HepG2 (cell line): ENCODE measurements at regions not wholly inside any gene's neighbourhood (a gene's known extent, or its start where the extent isn't known, plus 50 kb on each side); places are given as distances from the start of the nearest gene placed in this dataset.

Experiments
- ATAC-seq: fragments of 200-7000 bp; cut with Tn5 transposase; 3 replicates; pipeline ENCODE4 v1.9.1; 2020; ENCODE audit warnings: mild to moderate bottlenecking, moderate library complexity
- BruUV-seq: library from RNA; stranded (reverse); fragments of 400-500 nt; replicated peaks from 2 replicates; lab custom pipeline; 2021; lab: Mats Ljungman, UMichigan
- CTCF ChIA-PET: fragments of 300-600 bp; formaldehyde crosslinking; extraction: SDS; loops from one replicate; lab custom pipeline; 2021; ENCODE audit warnings: low total read pairs, inconsistent platforms, low intra/inter-chr PET ratio; lab: Yijun Ruan, JAX
- POLR2A ChIA-PET: fragments of 350-600 bp; sonication (Branson Sonifier 250); formaldehyde crosslinking; loops from one replicate; lab custom pipeline; 2020; ENCODE audit warnings: antibody characterized with exemption, inconsistent platforms; lab: Yijun Ruan, JAX
- DNase-seq: peaks from one replicate; pipeline ENCODE4 v3.0.0-alpha.2; 2015; ENCODE audit warnings: low spot score
- FAIRE-seq: peaks from 3 replicates; lab custom pipeline; 2011; peaks lifted over from hg19 to GRCh38; lab: Jason Lieb, UNC
- H2AFZ ChIP-seq: one replicate; pipeline ENCODE4 v1.6.1; 2011; ENCODE audit warnings: low read length, inconsistent platforms
- H3K27ac ChIP-seq: fragments of 300-600 bp; 3 replicates; pipeline ENCODE4 v1.8.0; 2011; ENCODE audit warnings: mixed run types, mild to moderate bottlenecking, mixed read lengths, low read length, inconsistent platforms; ENCODE audit not compliant: insufficient read depth; ENCODE audit errors: extremely low read length
- H3K27me3 ChIP-seq, 2 experiments: fragments of 200-600 bp in 1 of 2; 2 replicates in 1 of 2; 3 replicates in 1 of 2; pipeline versions ENCODE4 v1.6.0 to v1.8.0; 2011; ENCODE audit warnings: low read length in 2 of 2, mild to moderate bottlenecking in 2 of 2, moderate library complexity in 2 of 2, inconsistent platforms in 1 of 2; ENCODE audit not compliant: insufficient read depth in 2 of 2, control insufficient read depth in 1 of 2
- H3K36me3 ChIP-seq, 2 experiments: fragments of 200-600 bp in 1 of 2; replicated peaks in 1 of 2; 2 replicates in 1 of 2; 3 replicates in 1 of 2; pipeline versions ENCODE4 v1.5.1 to v1.8.0; 2011; ENCODE audit warnings: low read length in 2 of 2, inconsistent platforms in 1 of 2; ENCODE audit not compliant: insufficient read depth in 2 of 2, control insufficient read depth in 1 of 2
- H3K4me1 ChIP-seq: 2 replicates; pipeline ENCODE4 v1.5.1; 2012; ENCODE audit warnings: low read length, inconsistent platforms; ENCODE audit not compliant: insufficient read depth
- H3K4me2 ChIP-seq: 2 replicates; pipeline ENCODE4 v1.6.0; 2011; ENCODE audit warnings: low read depth, low read length, inconsistent platforms
- H3K4me3 ChIP-seq, 3 experiments: fragments of 200-600 bp in 1 of 3; sonication (generic), shearing (Covaris generic) in 1 of 3; replicated peaks in 1 of 3; 2 replicates each; pipeline ENCODE4 v1.5.1; 2011 to 2016; ENCODE audit warnings: low read length in 3 of 3, inconsistent platforms in 2 of 3, low read depth in 2 of 3, mild to moderate bottlenecking in 2 of 3, control low read depth in 1 of 3, mixed read lengths in 1 of 3; ENCODE audit not compliant: insufficient read depth in 1 of 3
- H3K79me2 ChIP-seq: one replicate; pipeline ENCODE4 v1.6.1; 2011; ENCODE audit warnings: low read length, inconsistent platforms; ENCODE audit not compliant: insufficient read depth
- H3K9ac ChIP-seq: 2 replicates; pipeline ENCODE4 v1.6.0; 2011; ENCODE audit warnings: mild to moderate bottlenecking, low read depth, low read length, inconsistent platforms; ENCODE audit not compliant: insufficient read depth
- H3K9me3 ChIP-seq: 2 replicates; pipeline ENCODE4 v1.5.1; 2012; ENCODE audit warnings: mild to moderate bottlenecking, low read length
- H4K20me1 ChIP-seq: 2 replicates; pipeline ENCODE4 v1.6.0; 2011; ENCODE audit warnings: inconsistent platforms, mild to moderate bottlenecking, low read length, moderate library complexity; ENCODE audit not compliant: insufficient read depth
- FIP1L1 ChIP-seq: fragments of 200-400 bp; formaldehyde crosslinking; IDR thresholded peaks from 2 replicates; pipeline ENCODE4 v1.6.1; 2018; ENCODE audit warnings: low read depth, mild to moderate bottlenecking, low read length, moderate library complexity, borderline replicate concordance; ENCODE audit not compliant: insufficient read depth
- NCOR1 ChIP-seq: fragments of 200-600 bp; sonication (generic); IDR thresholded peaks from 2 replicates; pipeline ENCODE4 v1.7.0; 2017; ENCODE audit warnings: antibody characterized with exemption, low read length, borderline replicate concordance
- NFE2L2 ChIP-seq: fragments of 150-350 bp; IDR thresholded peaks from 2 replicates; pipeline ENCODE4 v1.6.1; 2014; ENCODE audit warnings: low read length
- PAF1 ChIP-seq: IDR thresholded peaks from 2 replicates; pipeline ENCODE4 v1.6.1; 2016; ENCODE audit warnings: missing genetic modification reagents, missing compliant biosample characterization
- ZBTB7B ChIP-seq: sonication (generic); formaldehyde crosslinking; IDR thresholded peaks from 2 replicates; pipeline ENCODE4 v1.4.0; 2020; ENCODE audit warnings: missing genetic modification reagents
- ZFY ChIP-seq: sonication (generic); formaldehyde crosslinking; IDR thresholded peaks from 2 replicates; pipeline ENCODE4 v1.4.0; 2020; ENCODE audit warnings: missing genetic modification reagents
- ZNF614 ChIP-seq: IDR thresholded peaks from 2 replicates; pipeline ENCODE4 v1.6.1; 2018; ENCODE audit warnings: missing biosample characterization, missing genetic modification reagents, inconsistent platforms, borderline replicate concordance
- ZNF773 ChIP-seq: sonication (generic); formaldehyde crosslinking; IDR thresholded peaks from 2 replicates; pipeline ENCODE4 v1.4.0; 2020; ENCODE audit warnings: missing genetic modification reagents, borderline replicate concordance
- WGBS: methylation state at CpG from one replicate; pipeline ENCODE4 v1.1.6; 2017; ENCODE audit warnings: low lambda C conversion rate; 5-methylcytosine and 5-hydroxymethylcytosine counted together
- in situ Hi-C: cut with HindIII; loops from 2 replicates; pipeline ENCODE4 v1.10.0; 2017; ENCODE audit warnings: low pct_unique_long_range_greater_than_20kb; ENCODE audit not compliant: extremely low pct_ligation_motif_present
- intact Hi-C: fragments of 100-400 bp; cut with micrococcal nuclease; formaldehyde crosslinking; loops from one replicate; pipeline ENCODE4 v1.10.0; 2022; ENCODE audit not compliant: unreplicated experiment
- TF ChIP-seq, protein P1 (sequence below): sonication (generic); formaldehyde crosslinking; IDR thresholded peaks from 2 replicates; pipeline ENCODE4 v1.4.0; 2020; ENCODE audit warnings: missing genetic modification reagents
- TF ChIP-seq, protein P2 (sequence below): sonication (generic); formaldehyde crosslinking; IDR thresholded peaks from 2 replicates; pipeline ENCODE4 v1.4.0; 2020; ENCODE audit warnings: missing genetic modification reagents
- TF ChIP-seq, protein P3 (sequence below): IDR thresholded peaks from 2 replicates; pipeline ENCODE4 v1.6.1; 2018; ENCODE audit warnings: missing genetic modification reagents
- TF ChIP-seq, protein P4 (sequence below): sonication (generic); formaldehyde crosslinking; IDR thresholded peaks from 2 replicates; pipeline ENCODE4 v1.9.0; 2021; ENCODE audit warnings: missing genetic modification reagents, borderline replicate concordance

- TF ChIP-seq, protein P1, sequence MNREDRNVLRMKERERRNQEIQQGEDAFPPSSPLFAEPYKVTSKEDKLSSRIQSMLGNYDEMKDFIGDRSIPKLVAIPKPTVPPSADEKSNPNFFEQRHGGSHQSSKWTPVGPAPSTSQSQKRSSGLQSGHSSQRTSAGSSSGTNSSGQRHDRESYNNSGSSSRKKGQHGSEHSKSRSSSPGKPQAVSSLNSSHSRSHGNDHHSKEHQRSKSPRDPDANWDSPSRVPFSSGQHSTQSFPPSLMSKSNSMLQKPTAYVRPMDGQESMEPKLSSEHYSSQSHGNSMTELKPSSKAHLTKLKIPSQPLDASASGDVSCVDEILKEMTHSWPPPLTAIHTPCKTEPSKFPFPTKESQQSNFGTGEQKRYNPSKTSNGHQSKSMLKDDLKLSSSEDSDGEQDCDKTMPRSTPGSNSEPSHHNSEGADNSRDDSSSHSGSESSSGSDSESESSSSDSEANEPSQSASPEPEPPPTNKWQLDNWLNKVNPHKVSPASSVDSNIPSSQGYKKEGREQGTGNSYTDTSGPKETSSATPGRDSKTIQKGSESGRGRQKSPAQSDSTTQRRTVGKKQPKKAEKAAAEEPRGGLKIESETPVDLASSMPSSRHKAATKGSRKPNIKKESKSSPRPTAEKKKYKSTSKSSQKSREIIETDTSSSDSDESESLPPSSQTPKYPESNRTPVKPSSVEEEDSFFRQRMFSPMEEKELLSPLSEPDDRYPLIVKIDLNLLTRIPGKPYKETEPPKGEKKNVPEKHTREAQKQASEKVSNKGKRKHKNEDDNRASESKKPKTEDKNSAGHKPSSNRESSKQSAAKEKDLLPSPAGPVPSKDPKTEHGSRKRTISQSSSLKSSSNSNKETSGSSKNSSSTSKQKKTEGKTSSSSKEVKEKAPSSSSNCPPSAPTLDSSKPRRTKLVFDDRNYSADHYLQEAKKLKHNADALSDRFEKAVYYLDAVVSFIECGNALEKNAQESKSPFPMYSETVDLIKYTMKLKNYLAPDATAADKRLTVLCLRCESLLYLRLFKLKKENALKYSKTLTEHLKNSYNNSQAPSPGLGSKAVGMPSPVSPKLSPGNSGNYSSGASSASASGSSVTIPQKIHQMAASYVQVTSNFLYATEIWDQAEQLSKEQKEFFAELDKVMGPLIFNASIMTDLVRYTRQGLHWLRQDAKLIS: no peak
- no peak for TF ChIP-seq NCOR1
- TF ChIP-seq, protein P2, sequence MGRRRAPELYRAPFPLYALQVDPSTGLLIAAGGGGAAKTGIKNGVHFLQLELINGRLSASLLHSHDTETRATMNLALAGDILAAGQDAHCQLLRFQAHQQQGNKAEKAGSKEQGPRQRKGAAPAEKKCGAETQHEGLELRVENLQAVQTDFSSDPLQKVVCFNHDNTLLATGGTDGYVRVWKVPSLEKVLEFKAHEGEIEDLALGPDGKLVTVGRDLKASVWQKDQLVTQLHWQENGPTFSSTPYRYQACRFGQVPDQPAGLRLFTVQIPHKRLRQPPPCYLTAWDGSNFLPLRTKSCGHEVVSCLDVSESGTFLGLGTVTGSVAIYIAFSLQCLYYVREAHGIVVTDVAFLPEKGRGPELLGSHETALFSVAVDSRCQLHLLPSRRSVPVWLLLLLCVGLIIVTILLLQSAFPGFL (CRISPR knock-in tag): no peak
- no peak for TF ChIP-seq FIP1L1
- TF ChIP-seq, protein P3, sequence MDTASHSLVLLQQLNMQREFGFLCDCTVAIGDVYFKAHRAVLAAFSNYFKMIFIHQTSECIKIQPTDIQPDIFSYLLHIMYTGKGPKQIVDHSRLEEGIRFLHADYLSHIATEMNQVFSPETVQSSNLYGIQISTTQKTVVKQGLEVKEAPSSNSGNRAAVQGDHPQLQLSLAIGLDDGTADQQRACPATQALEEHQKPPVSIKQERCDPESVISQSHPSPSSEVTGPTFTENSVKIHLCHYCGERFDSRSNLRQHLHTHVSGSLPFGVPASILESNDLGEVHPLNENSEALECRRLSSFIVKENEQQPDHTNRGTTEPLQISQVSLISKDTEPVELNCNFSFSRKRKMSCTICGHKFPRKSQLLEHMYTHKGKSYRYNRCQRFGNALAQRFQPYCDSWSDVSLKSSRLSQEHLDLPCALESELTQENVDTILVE (CRISPR knock-in tag): no peak
Measured at GRCh38 chr6:19643713-19644112, 193.5 kb upstream of the ID4 start (continued).

DNA sequence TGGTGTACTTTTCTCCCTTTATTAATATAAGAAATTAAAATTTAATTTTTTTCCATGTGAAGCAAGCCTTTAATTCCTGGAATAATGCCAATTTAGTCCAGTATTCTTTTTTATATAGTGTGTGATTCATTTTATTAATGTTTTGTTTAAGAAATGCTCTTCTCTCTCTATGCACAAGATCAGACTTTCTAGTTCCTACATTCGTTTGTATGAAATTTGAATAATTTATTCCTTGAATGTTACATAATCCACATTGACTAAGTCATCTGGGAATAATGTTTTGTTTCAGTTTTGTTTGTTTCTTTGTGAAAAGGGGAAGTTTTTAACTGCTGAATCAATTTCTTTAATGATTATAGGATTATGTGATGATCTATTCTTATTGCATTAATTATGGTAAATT, 181.4 kb upstream of the ID4 start:
- Histone ChIP-seq H4K20me1 (no peaks in the 10 kb centered on the region), H3K79me2 (no peaks in the 10 kb centered on the region), H3K36me3 (no peaks in the 10 kb centered on the region), H3K27ac (no peak overlapping the region), H3K4me3 (no peak overlapping the region; a peak in 1 of 6 replicates), H3K4me2 (no peak overlapping the region), H2AFZ (no peak overlapping the region), H3K4me1 (no peaks in the 10 kb centered on the region), H3K9ac (no peak overlapping the region), H3K27me3 (no peaks in the 10 kb centered on the region), H3K9me3 (no peaks in the 10 kb centered on the region)
- DNase-seq (no peak), FAIRE-seq (no peak), ATAC-seq (no peak)
- in situ Hi-C loops (no loop called here), intact Hi-C loops (no loop called here)
- POLR2A ChIA-PET: no interaction called here
- BruUV-seq: no TSS peak
- CTCF ChIA-PET: no interaction called here
- WGBS: 2% methylated on average over 1 of the region's 1 CpG
- TF ChIP-seq ZBTB7B (CRISPR knock-in tag) (no peak), NFE2L2 (no peak), PAF1 (CRISPR knock-in tag) (no peak), ZNF614 (CRISPR knock-in tag) (no peak), ZFY (CRISPR knock-in tag) (no peak), ZNF773 (CRISPR knock-in tag) (no peak)
- TF ChIP-seq, protein P4, sequence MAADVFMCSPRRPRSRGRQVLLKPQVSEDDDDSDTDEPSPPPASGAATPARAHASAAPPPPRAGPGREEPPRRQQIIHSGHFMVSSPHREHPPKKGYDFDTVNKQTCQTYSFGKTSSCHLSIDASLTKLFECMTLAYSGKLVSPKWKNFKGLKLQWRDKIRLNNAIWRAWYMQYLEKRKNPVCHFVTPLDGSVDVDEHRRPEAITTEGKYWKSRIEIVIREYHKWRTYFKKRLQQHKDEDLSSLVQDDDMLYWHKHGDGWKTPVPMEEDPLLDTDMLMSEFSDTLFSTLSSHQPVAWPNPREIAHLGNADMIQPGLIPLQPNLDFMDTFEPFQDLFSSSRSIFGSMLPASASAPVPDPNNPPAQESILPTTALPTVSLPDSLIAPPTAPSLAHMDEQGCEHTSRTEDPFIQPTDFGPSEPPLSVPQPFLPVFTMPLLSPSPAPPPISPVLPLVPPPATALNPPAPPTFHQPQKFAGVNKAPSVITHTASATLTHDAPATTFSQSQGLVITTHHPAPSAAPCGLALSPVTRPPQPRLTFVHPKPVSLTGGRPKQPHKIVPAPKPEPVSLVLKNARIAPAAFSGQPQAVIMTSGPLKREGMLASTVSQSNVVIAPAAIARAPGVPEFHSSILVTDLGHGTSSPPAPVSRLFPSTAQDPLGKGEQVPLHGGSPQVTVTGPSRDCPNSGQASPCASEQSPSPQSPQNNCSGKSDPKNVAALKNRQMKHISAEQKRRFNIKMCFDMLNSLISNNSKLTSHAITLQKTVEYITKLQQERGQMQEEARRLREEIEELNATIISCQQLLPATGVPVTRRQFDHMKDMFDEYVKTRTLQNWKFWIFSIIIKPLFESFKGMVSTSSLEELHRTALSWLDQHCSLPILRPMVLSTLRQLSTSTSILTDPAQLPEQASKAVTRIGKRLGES (CRISPR knock-in tag): no peak
